C4-2B (cell line): ENCODE measurements at regions not wholly inside any gene's neighbourhood (a gene's known extent, or its start where the extent isn't known, plus 50 kb on each side); places are given as distances from the start of the nearest gene placed in this dataset.
A peak's percentile ranks its signal among the peaks of the same experiment; 100 is the strongest.
"Not testable (repeated sequence)": the region's sequence is repeated elsewhere in the genome, so short reads cannot be mapped to it uniquely, and the experiment has no call there.

ENCODE experiments used
- ZFX ChIP-seq: fragments of 450-650 bp; IDR thresholded peaks from 2 replicates; pipeline ENCODE4 v1.6.1; 2017
- TF ChIP-seq, protein P1 (sequence below): fragments of 450-650 bp; conservative IDR thresholded peaks from 2 replicates; pipeline ENCODE4 v1.5.1; 2017; ENCODE audit warnings: mild to moderate bottlenecking

DNA sequence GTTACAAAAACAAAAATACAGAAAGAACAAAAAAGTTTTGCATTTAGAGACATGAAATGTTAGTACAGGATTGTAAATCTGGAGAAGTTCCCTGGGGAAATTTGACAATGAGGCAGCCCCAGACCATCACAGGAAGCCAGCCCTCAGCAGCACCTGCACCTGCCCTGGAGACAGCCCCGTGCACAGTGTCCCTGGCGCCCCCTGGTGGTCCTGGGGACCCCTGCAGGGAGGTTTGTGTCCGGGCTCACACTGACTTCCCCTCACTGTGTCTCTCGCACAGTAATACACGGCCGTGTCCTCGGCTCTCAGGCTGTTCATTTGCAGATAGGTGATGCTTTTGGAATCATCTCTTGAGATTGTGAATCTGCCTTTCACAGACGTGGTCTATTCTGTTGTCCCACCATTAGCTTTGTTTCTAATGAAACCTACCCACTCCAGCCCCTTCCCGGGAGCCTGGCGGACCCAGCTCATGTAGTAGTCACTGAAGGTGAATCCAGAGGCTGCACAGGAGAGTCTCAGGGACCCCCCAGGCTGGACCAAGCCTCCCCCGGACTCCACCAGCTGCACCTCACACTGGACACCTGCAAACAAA lies 1248.6 kb downstream of the TMEM121 start:
- TF ChIP-seq, protein P1, sequence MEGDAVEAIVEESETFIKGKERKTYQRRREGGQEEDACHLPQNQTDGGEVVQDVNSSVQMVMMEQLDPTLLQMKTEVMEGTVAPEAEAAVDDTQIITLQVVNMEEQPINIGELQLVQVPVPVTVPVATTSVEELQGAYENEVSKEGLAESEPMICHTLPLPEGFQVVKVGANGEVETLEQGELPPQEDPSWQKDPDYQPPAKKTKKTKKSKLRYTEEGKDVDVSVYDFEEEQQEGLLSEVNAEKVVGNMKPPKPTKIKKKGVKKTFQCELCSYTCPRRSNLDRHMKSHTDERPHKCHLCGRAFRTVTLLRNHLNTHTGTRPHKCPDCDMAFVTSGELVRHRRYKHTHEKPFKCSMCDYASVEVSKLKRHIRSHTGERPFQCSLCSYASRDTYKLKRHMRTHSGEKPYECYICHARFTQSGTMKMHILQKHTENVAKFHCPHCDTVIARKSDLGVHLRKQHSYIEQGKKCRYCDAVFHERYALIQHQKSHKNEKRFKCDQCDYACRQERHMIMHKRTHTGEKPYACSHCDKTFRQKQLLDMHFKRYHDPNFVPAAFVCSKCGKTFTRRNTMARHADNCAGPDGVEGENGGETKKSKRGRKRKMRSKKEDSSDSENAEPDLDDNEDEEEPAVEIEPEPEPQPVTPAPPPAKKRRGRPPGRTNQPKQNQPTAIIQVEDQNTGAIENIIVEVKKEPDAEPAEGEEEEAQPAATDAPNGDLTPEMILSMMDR: peak; percentile 85
- not testable (repeated sequence) for TF ChIP-seq ZFX
